Inferior parietal cortex (tissue), 1 donor: ENCODE measurements at regions not wholly inside any gene's neighbourhood (a gene's known extent, or its start where the extent isn't known, plus 50 kb on each side); places are given as distances from the start of the nearest gene placed in this dataset.
A peak's percentile ranks its signal among the peaks of the same experiment; 100 is the strongest.
"Not testable (repeated sequence)": the region's sequence is repeated elsewhere in the genome, so short reads cannot be mapped to it uniquely, and the experiment has no call there.

Source experiments
- DNase-seq: peaks from one replicate; pipeline ENCODE4 v3.0.0-alpha.2; 2016; ENCODE audit errors: extremely low spot score

GRCh38 chr4:43425206-43425605 is 532.7 kb downstream of the GRXCR1 start:
- DNase-seq, result no peak

- DNase-seq, result no peak
Measured at GRCh38 chr4:43435291-43435690, 542.8 kb downstream of the GRXCR1 start.

GRCh38 chr4:43452948-43453347 is 560.4 kb downstream of the GRXCR1 start:
- DNase-seq, result no peak

- no peak for DNase-seq
Measured at GRCh38 chr4:43456383-43456782, 563.9 kb downstream of the GRXCR1 start.

GRCh38 chr4:43457866-43458265 is 565.4 kb downstream of the GRXCR1 start:
- no peak for DNase-seq

- no peak for DNase-seq
Measured at GRCh38 chr4:43458293-43458692, 565.8 kb downstream of the GRXCR1 start.

GRCh38 chr4:43471950-43472349 is 579.4 kb downstream of the GRXCR1 start:
- no peak for DNase-seq

GRCh38 chr4:43481526-43481925 is 589.0 kb downstream of the GRXCR1 start:
- DNase-seq, result no peak

GRCh38 chr4:43485196-43485595 is 592.7 kb downstream of the GRXCR1 start:
- no peak for DNase-seq

GRCh38 chr4:43496188-43496587 is 603.7 kb downstream of the GRXCR1 start:
- DNase-seq, result no peak

GRCh38 chr4:43496602-43497001 is 604.1 kb downstream of the GRXCR1 start:
- no peak for DNase-seq

GRCh38 chr4:43505823-43506222 is 613.3 kb downstream of the GRXCR1 start:
- not testable (repeated sequence) for DNase-seq

- DNase-seq, result no peak
Measured at GRCh38 chr4:43512253-43512652, 619.7 kb downstream of the GRXCR1 start.

- DNase-seq, result no peak
Measured at GRCh38 chr4:43525646-43526045, 633.1 kb downstream of the GRXCR1 start.

- peak; percentile 55 for DNase-seq
Measured at GRCh38 chr4:43547561-43547960, 655.0 kb downstream of the GRXCR1 start.

GRCh38 chr4:43550981-43551627 is 658.6 kb downstream of the GRXCR1 start:
- no peak for DNase-seq

GRCh38 chr4:43556262-43556661 is 663.7 kb downstream of the GRXCR1 start:
- DNase-seq, result no peak

GRCh38 chr4:43560047-43560446 is 667.5 kb downstream of the GRXCR1 start:
- no peak for DNase-seq

- no peak for DNase-seq
Measured at GRCh38 chr4:43564107-43564506, 671.6 kb downstream of the GRXCR1 start.

GRCh38 chr4:43564591-43564990 is 672.1 kb downstream of the GRXCR1 start:
- peak; percentile 32 for DNase-seq

- DNase-seq, result no peak
Measured at GRCh38 chr4:43567644-43568043, 675.1 kb downstream of the GRXCR1 start.

- DNase-seq, result no peak
Measured at GRCh38 chr4:43586813-43587212, 694.3 kb downstream of the GRXCR1 start.

GRCh38 chr4:43587758-43588157 is 695.2 kb downstream of the GRXCR1 start:
- no peak for DNase-seq

GRCh38 chr4:43607400-43607799 is 714.9 kb downstream of the GRXCR1 start:
- no peak for DNase-seq
